Keratinocyte (primary cell): ENCODE measurements at regions not wholly inside any gene's neighbourhood (a gene's known extent, or its start where the extent isn't known, plus 50 kb on each side); places are given as distances from the start of the nearest gene placed in this dataset.

ENCODE experiments used
- DNase-seq: peaks from one replicate; pipeline ENCODE4 v3.0.0-alpha.2; 2011; ENCODE audit warnings: low read depth, missing footprints, low spot score
- FAIRE-seq: peaks from 2 replicates; lab custom pipeline; 2011; peaks lifted over from hg19 to GRCh38; lab: Jason Lieb, UNC
- H2AFZ ChIP-seq: 2 replicates; pipeline ENCODE4 v1.6.0; 2012; ENCODE audit warnings: low read length, control low read depth, inconsistent platforms; ENCODE audit not compliant: control insufficient read depth
- H3K27ac ChIP-seq: 2 replicates; pipeline ENCODE4 v1.5.1; 2011; ENCODE audit warnings: low read length; ENCODE audit not compliant: control insufficient read depth, insufficient read depth
- H3K27me3 ChIP-seq: 3 replicates; pipeline ENCODE4 v1.6.0; 2011; ENCODE audit warnings: low read length; ENCODE audit not compliant: control insufficient read depth, insufficient read depth; ENCODE audit errors: extremely low read depth
- H3K36me3 ChIP-seq, 2 experiments: 2 replicates in 1 of 2; 3 replicates in 1 of 2; pipeline ENCODE4 v1.5.1; 2011; ENCODE audit warnings: low read length in 2 of 2, mild to moderate bottlenecking in 1 of 2; ENCODE audit not compliant: control insufficient read depth in 2 of 2, insufficient read depth in 2 of 2; ENCODE audit errors: extremely low read depth in 1 of 2
- H3K4me1 ChIP-seq: 3 replicates; pipeline ENCODE4 v1.5.1; 2011; ENCODE audit warnings: low read length; ENCODE audit not compliant: control insufficient read depth, insufficient read depth; ENCODE audit errors: extremely low read depth
- H3K4me2 ChIP-seq: 3 replicates; pipeline ENCODE4 v1.6.0; 2011; ENCODE audit warnings: low read depth, low read length; ENCODE audit not compliant: control insufficient read depth, insufficient read depth; ENCODE audit errors: extremely low read depth
- H3K4me3 ChIP-seq, 3 experiments: fragments of 200-600 bp in 1 of 3; sonication (generic) in 1 of 3; 2 replicates in 2 of 3; 3 replicates in 1 of 3; pipeline ENCODE4 v1.5.1; 2011 to 2016; ENCODE audit warnings: low read length in 3 of 3, mild to moderate bottlenecking in 3 of 3, control low read depth in 2 of 3, inconsistent platforms in 1 of 3, low read depth in 1 of 3, mixed read lengths in 1 of 3, mixed run types in 1 of 3, moderate library complexity in 1 of 3; ENCODE audit not compliant: control insufficient read depth in 2 of 3, insufficient read depth in 2 of 3; ENCODE audit errors: extremely low read depth in 1 of 3
- H3K79me2 ChIP-seq: 2 replicates; pipeline ENCODE4 v1.6.0; 2012; ENCODE audit warnings: low read length; ENCODE audit not compliant: control insufficient read depth, insufficient read depth
- H3K9ac ChIP-seq: 3 replicates; pipeline ENCODE4 v1.6.0; 2011; ENCODE audit warnings: low read length; ENCODE audit not compliant: control insufficient read depth, insufficient read depth; ENCODE audit errors: extremely low read depth
- H3K9me1 ChIP-seq: 3 replicates; pipeline ENCODE4 v1.6.0; 2011; ENCODE audit warnings: low read length; ENCODE audit not compliant: control insufficient read depth, insufficient read depth; ENCODE audit errors: extremely low read depth
- H3K9me3 ChIP-seq: 2 replicates; pipeline ENCODE4 v1.5.1; 2012; ENCODE audit warnings: low read depth, low read length; ENCODE audit not compliant: control insufficient read depth
- H4K20me1 ChIP-seq: 3 replicates; pipeline ENCODE4 v1.6.0; 2011; ENCODE audit warnings: low read length; ENCODE audit not compliant: control insufficient read depth, insufficient read depth; ENCODE audit errors: extremely low read depth
- EZH2 ChIP-seq: IDR thresholded peaks from one replicate; pipeline ENCODE4 v1.6.1; 2012; ENCODE audit warnings: inconsistent platforms, mild to moderate bottlenecking, low read length, moderate library complexity
- dilution Hi-C: fragments of 300-500 bp; cut with MboI; formaldehyde crosslinking; loops from one replicate; pipeline ENCODE4 v1.7.0; 2020; ENCODE audit warnings: low sequenced_read_pairs; ENCODE audit not compliant: extremely low pct_ligation_motif_present
- TF ChIP-seq, protein P1 (sequence below), 3 experiments: IDR thresholded peaks in 1 of 3; conservative IDR thresholded peaks in 1 of 3; optimal IDR thresholded peaks in 1 of 3; 2 replicates in 2 of 3; 3 replicates in 1 of 3; pipeline versions ENCODE3 to v1.5.1; 2011; ENCODE audit warnings: low read length in 3 of 3, mild to moderate bottlenecking in 3 of 3, moderate library complexity in 2 of 3, control low read depth in 1 of 3, inconsistent platforms in 1 of 3; ENCODE audit not compliant: insufficient read depth in 2 of 3; ENCODE audit errors: extremely low read depth in 1 of 3

DNA sequence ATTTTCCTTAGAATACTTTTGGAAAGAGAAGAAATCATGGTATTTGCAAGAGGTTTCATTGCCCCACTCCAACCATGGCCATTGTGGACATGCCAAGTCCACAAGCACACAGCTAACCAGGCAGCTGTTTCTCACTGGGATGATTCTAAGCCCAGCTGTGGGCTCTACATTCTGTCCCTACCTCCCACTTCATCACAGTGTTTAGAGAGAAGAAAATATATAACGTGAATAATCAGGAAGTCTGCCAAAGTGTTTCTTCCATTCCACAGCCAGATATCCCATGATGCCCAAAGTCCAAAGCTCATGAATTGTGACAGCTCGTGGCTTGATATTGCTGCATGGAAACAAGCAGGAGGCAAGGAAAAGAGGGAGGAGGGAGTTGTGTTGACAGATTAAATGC, 433.7 kb upstream of the GYPC start:
- no peaks in the 10 kb centered on the region for H4K20me1 ChIP-seq
- peaks cover 2% of the 10 kb centered on the region for H3K9me3 ChIP-seq
- no peak overlapping the region for H3K9ac ChIP-seq
- H3K4me1 ChIP-seq, result no peaks in the 10 kb centered on the region
- dilution Hi-C loops, result no loop called here
- no peak overlapping the region for H3K4me3 ChIP-seq
- H3K36me3 ChIP-seq, result no peaks in the 10 kb centered on the region
- DNase-seq (no peak), FAIRE-seq (no peak)
- TF ChIP-seq, protein P1, sequence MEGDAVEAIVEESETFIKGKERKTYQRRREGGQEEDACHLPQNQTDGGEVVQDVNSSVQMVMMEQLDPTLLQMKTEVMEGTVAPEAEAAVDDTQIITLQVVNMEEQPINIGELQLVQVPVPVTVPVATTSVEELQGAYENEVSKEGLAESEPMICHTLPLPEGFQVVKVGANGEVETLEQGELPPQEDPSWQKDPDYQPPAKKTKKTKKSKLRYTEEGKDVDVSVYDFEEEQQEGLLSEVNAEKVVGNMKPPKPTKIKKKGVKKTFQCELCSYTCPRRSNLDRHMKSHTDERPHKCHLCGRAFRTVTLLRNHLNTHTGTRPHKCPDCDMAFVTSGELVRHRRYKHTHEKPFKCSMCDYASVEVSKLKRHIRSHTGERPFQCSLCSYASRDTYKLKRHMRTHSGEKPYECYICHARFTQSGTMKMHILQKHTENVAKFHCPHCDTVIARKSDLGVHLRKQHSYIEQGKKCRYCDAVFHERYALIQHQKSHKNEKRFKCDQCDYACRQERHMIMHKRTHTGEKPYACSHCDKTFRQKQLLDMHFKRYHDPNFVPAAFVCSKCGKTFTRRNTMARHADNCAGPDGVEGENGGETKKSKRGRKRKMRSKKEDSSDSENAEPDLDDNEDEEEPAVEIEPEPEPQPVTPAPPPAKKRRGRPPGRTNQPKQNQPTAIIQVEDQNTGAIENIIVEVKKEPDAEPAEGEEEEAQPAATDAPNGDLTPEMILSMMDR (optimal IDR thresholded peaks at IDR 0.05 in 1 of 3, IDR thresholded peaks at IDR 0.05 in 1 of 3, conservative IDR thresholded peaks at IDR 0.05 in 1 of 3; ENCODE audit: extremely low read depth in 1 of 3, insufficient read depth in 2 of 3, low read length in 3 of 3), result no peak
- no peak for TF ChIP-seq EZH2
- no peaks in the 10 kb centered on the region for H3K27me3 ChIP-seq
- H3K9me1 ChIP-seq, result no peaks in the 10 kb centered on the region
- H3K4me2 ChIP-seq, result no peak overlapping the region
- no peak overlapping the region for H3K27ac ChIP-seq
- no peak overlapping the region for H2AFZ ChIP-seq
- H3K79me2 ChIP-seq, result no peaks in the 10 kb centered on the region

DNA sequence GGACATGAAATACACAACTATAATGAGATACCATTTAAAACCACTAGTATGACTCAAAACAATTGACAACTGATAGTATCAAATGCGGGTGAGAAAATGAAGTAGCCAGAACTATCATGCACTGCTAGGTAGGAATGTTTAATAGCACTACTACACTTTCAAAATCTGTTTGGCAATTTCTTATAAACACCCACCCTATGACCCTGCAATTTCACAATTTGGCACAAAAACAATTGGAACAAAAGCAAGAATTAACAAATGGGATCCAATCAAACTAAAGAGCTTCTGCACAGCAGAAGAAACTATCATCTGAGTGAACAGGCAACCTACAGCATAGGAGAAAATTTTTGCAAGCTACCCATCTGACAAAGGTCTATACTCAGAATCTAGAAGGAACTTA, 431.2 kb upstream of the GYPC start:
- H3K9ac ChIP-seq, result no peak overlapping the region
- FAIRE-seq (no peak), DNase-seq (no peak)
- no peaks in the 10 kb centered on the region for H3K4me1 ChIP-seq
- H3K4me3 ChIP-seq, result no peak overlapping the region
- dilution Hi-C loops, result no loop called here
- H3K4me2 ChIP-seq, result no peak overlapping the region
- H4K20me1 ChIP-seq, result no peaks in the 10 kb centered on the region
- no peaks in the 10 kb centered on the region for H3K36me3 ChIP-seq
- no peak for TF ChIP-seq EZH2
- TF ChIP-seq, protein P1 (optimal IDR thresholded peaks at IDR 0.05 in 1 of 3, IDR thresholded peaks at IDR 0.05 in 1 of 3, conservative IDR thresholded peaks at IDR 0.05 in 1 of 3; ENCODE audit: extremely low read depth in 1 of 3, insufficient read depth in 2 of 3, low read length in 3 of 3), result no peak
- no peaks in the 10 kb centered on the region for H3K9me1 ChIP-seq
- H2AFZ ChIP-seq, result no peak overlapping the region
- no peaks in the 10 kb centered on the region for H3K79me2 ChIP-seq
- no peak overlapping the region for H3K27ac ChIP-seq
- no peaks in the 10 kb centered on the region for H3K27me3 ChIP-seq
- no peaks in the 10 kb centered on the region for H3K9me3 ChIP-seq
